ENCODE measurements at regions not wholly inside any gene's neighbourhood (a gene's known extent, or its start where the extent isn't known, plus 50 kb on each side); places are given as distances from the start of the nearest gene placed in this dataset.

GRCh38 chr18:5030636-5031035, 166.4 kb downstream of the AKAIN1 start:
- TF ChIP-seq, protein P1, sequence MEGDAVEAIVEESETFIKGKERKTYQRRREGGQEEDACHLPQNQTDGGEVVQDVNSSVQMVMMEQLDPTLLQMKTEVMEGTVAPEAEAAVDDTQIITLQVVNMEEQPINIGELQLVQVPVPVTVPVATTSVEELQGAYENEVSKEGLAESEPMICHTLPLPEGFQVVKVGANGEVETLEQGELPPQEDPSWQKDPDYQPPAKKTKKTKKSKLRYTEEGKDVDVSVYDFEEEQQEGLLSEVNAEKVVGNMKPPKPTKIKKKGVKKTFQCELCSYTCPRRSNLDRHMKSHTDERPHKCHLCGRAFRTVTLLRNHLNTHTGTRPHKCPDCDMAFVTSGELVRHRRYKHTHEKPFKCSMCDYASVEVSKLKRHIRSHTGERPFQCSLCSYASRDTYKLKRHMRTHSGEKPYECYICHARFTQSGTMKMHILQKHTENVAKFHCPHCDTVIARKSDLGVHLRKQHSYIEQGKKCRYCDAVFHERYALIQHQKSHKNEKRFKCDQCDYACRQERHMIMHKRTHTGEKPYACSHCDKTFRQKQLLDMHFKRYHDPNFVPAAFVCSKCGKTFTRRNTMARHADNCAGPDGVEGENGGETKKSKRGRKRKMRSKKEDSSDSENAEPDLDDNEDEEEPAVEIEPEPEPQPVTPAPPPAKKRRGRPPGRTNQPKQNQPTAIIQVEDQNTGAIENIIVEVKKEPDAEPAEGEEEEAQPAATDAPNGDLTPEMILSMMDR (IDR thresholded peaks at IDR 0.05; ENCODE audit: low read length): no peak
- TF ChIP-seq EZH2 (IDR thresholded peaks at IDR 0.05; ENCODE audit: borderline replicate concordance, low read length): no peak
- no peaks in the 10 kb centered on the region for H3K27me3 ChIP-seq (ENCODE audit: insufficient read depth, low read length)
- no peaks in the 10 kb centered on the region for H3F3A ChIP-seq (ENCODE audit: insufficient read depth, low read length)
- H3K9me2 ChIP-seq (ENCODE audit: low read depth, low read length): no peaks in the 10 kb centered on the region; the same call in 1 of the 2 replicates
- no peak overlapping the region for H3K4me2 ChIP-seq (ENCODE audit: low read length)
- H3K4me1 ChIP-seq (ENCODE audit: insufficient read depth, low read length, severe bottlenecking): no peaks in the 10 kb centered on the region
- peaks cover 3% of the 10 kb centered on the region; the same call in 1 of the 2 replicates for H3K9me3 ChIP-seq (ENCODE audit: low read length)
- H4K20me1 ChIP-seq (ENCODE audit: insufficient read depth, low read length): no peaks in the 10 kb centered on the region
- H3K9ac ChIP-seq (ENCODE audit: low read length): no peak overlapping the region
- H3K4me3 ChIP-seq (ENCODE audit: low read depth, low read length, poor library complexity, severe bottlenecking): no peak overlapping the region
- no peak overlapping the region for H3K27ac ChIP-seq (ENCODE audit: low read depth, low read length, poor library complexity, severe bottlenecking)
- H2AFZ ChIP-seq (ENCODE audit: low read length): no peak overlapping the region
- no peaks in the 10 kb centered on the region for H3K36me3 ChIP-seq (ENCODE audit: insufficient read depth, low read length)
- H3K79me2 ChIP-seq (ENCODE audit: insufficient read depth, low read length): no peaks in the 10 kb centered on the region

DNA sequence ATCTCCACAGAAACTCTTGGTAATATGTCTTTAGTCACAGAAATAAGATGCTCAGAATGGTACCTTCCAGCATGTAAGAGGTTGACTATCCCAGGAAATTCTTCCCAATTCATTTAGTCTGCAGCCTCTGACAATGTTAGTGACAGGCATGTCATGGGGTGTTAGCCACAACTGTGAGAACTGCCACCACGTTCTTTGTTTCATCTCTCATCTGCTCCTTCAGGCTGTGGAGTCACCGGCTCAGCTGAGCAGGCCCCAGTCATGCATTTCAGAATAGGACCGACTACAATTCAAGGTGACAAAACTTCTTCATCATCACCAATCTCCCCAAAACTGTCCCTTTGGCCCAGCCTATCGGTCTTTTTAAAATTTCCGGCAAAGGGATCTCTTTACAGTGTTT, 167.5 kb downstream of the AKAIN1 start:
- TF ChIP-seq, protein P1 (IDR thresholded peaks at IDR 0.05; ENCODE audit: low read length): no peak
- no peak for TF ChIP-seq EZH2 (IDR thresholded peaks at IDR 0.05; ENCODE audit: borderline replicate concordance, low read length)
- H3K4me1 ChIP-seq (ENCODE audit: insufficient read depth, low read length, severe bottlenecking): no peaks in the 10 kb centered on the region
- no peaks in the 10 kb centered on the region for H3K79me2 ChIP-seq (ENCODE audit: insufficient read depth, low read length)
- H2AFZ ChIP-seq (ENCODE audit: low read length): no peak overlapping the region
- H3K4me3 ChIP-seq (ENCODE audit: low read depth, low read length, poor library complexity, severe bottlenecking): no peak overlapping the region
- H4K20me1 ChIP-seq (ENCODE audit: insufficient read depth, low read length): no peaks in the 10 kb centered on the region
- H3K9me3 ChIP-seq (ENCODE audit: low read length): peaks cover 3% of the 10 kb centered on the region; the same call in 1 of the 2 replicates
- no peak overlapping the region for H3K27ac ChIP-seq (ENCODE audit: low read depth, low read length, poor library complexity, severe bottlenecking)
- H3K9ac ChIP-seq (ENCODE audit: low read length): no peak overlapping the region
- H3F3A ChIP-seq (ENCODE audit: insufficient read depth, low read length): no peaks in the 10 kb centered on the region
- no peaks in the 10 kb centered on the region for H3K36me3 ChIP-seq (ENCODE audit: insufficient read depth, low read length)
- H3K9me2 ChIP-seq (ENCODE audit: low read depth, low read length): no peaks in the 10 kb centered on the region; the same call in 1 of the 2 replicates
- no peak overlapping the region for H3K4me2 ChIP-seq (ENCODE audit: low read length)
- no peaks in the 10 kb centered on the region for H3K27me3 ChIP-seq (ENCODE audit: insufficient read depth, low read length)

- TF ChIP-seq, protein P1 (IDR thresholded peaks at IDR 0.05; ENCODE audit: low read length): no peak
- TF ChIP-seq EZH2 (IDR thresholded peaks at IDR 0.05; ENCODE audit: borderline replicate concordance, low read length): no peak
- H3K9ac ChIP-seq (ENCODE audit: low read length): no peak overlapping the region
- no peak overlapping the region for H3K27ac ChIP-seq (ENCODE audit: low read depth, low read length, poor library complexity, severe bottlenecking)
- no peaks in the 10 kb centered on the region for H3K9me3 ChIP-seq (ENCODE audit: low read length)
- no peaks in the 10 kb centered on the region for H3K4me1 ChIP-seq (ENCODE audit: insufficient read depth, low read length, severe bottlenecking)
- H2AFZ ChIP-seq (ENCODE audit: low read length): no peak overlapping the region
- no peak overlapping the region for H3K4me3 ChIP-seq (ENCODE audit: low read depth, low read length, poor library complexity, severe bottlenecking)
- H3K9me2 ChIP-seq (ENCODE audit: low read depth, low read length): no peaks in the 10 kb centered on the region
- H3K36me3 ChIP-seq (ENCODE audit: insufficient read depth, low read length): no peaks in the 10 kb centered on the region
- no peaks in the 10 kb centered on the region for H3K79me2 ChIP-seq (ENCODE audit: insufficient read depth, low read length)
- no peak overlapping the region for H3K4me2 ChIP-seq (ENCODE audit: low read length)
- H4K20me1 ChIP-seq (ENCODE audit: insufficient read depth, low read length): no peaks in the 10 kb centered on the region
- no peaks in the 10 kb centered on the region for H3K27me3 ChIP-seq (ENCODE audit: insufficient read depth, low read length)
- H3F3A ChIP-seq (ENCODE audit: insufficient read depth, low read length): no peaks in the 10 kb centered on the region
Measured at GRCh38 chr18:5024741-5025140, 172.3 kb downstream of the AKAIN1 start.
